Stomach smooth muscle (tissue), 2 donors: ENCODE measurements at regions not wholly inside any gene's neighbourhood (a gene's known extent, or its start where the extent isn't known, plus 50 kb on each side); places are given as distances from the start of the nearest gene placed in this dataset.

Source experiments
- H3K27ac ChIP-seq: one replicate; pipeline ENCODE4 v1.7.0; 2013; ENCODE audit warnings: mild to moderate bottlenecking, low read length, inconsistent platforms
- H3K27me3 ChIP-seq, 2 donors: one replicate each; pipeline ENCODE4 v1.7.0; 2013; ENCODE audit warnings: low read length in 2 of 2; ENCODE audit not compliant: insufficient read depth in 2 of 2, control insufficient read depth in 1 of 2
- H3K36me3 ChIP-seq, 2 donors: one replicate each; pipeline ENCODE4 v1.7.0; 2013; ENCODE audit warnings: low read length in 2 of 2; ENCODE audit not compliant: control insufficient read depth in 2 of 2, insufficient read depth in 2 of 2
- H3K4me1 ChIP-seq: one replicate; pipeline ENCODE4 v1.7.0; 2013; ENCODE audit warnings: low read length; ENCODE audit not compliant: control insufficient read depth, insufficient read depth
- H3K4me3 ChIP-seq, 2 donors: one replicate each; pipeline ENCODE4 v1.7.0; 2013; ENCODE audit warnings: low read length in 2 of 2
- H3K9ac ChIP-seq, 2 donors: one replicate each; pipeline ENCODE4 v1.7.0; 2013; ENCODE audit warnings: low read length in 2 of 2, mild to moderate bottlenecking in 1 of 2
- H3K9me3 ChIP-seq, 2 donors: one replicate each; pipeline ENCODE4 v1.7.0; 2013; ENCODE audit warnings: low read length in 2 of 2; ENCODE audit not compliant: control insufficient read depth in 2 of 2
- donor health status: healthy.
- donor health status: Pancreatic carcinoma.

DNA sequence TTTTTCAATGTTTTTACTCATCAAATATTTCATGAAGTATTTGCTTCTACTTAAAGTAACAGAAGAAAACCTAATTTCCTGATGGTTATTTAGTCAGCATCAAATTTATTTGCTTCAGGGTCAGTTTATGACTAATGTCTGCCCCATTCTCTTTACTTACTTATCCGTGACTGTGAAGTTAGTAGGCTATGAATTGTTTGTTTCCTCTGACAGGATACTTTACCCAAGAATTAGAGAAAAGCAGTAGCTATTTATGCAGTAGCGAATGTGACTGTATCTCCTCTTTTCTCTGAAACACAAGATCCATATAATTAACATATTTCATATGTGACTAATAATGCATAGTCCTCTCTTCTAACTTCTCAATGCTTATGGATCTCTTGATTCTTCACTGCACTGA is 329.9 kb upstream of the ROBO1 start:
- no peaks in the 10 kb centered on the region for H3K27me3 ChIP-seq
- H3K9ac ChIP-seq, result no peak overlapping the region
- no peaks in the 10 kb centered on the region for H3K36me3 ChIP-seq
- no peak overlapping the region for H3K27ac ChIP-seq
- no peak overlapping the region for H3K4me3 ChIP-seq
- no peaks in the 10 kb centered on the region for H3K9me3 ChIP-seq
- no peaks in the 10 kb centered on the region for H3K4me1 ChIP-seq

DNA sequence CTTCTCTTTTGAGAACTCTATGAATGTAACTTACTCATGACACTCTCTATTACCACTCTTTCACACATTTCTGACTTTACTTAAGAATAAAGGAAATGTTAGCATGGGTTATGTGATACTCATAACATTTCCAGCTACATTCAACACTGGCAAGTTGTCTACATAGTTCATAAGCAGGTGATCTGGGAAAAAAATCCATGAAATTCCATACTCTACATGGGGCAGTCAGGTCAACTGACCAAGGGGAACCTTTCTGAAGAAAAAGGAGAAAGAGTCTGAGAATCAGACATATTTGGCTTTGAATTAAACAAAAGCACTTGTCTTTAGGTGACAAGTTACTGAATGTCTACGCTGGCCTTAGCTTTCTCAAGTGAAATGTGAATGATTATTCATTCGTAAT is 329.1 kb upstream of the ROBO1 start:
- Histone ChIP-seq H3K27ac (no peak overlapping the region), H3K4me3 (no peak overlapping the region), H3K4me1 (no peaks in the 10 kb centered on the region), H3K36me3 (no peaks in the 10 kb centered on the region), H3K9me3 (no peaks in the 10 kb centered on the region), H3K27me3 (no peaks in the 10 kb centered on the region), H3K9ac (no peak overlapping the region)

DNA sequence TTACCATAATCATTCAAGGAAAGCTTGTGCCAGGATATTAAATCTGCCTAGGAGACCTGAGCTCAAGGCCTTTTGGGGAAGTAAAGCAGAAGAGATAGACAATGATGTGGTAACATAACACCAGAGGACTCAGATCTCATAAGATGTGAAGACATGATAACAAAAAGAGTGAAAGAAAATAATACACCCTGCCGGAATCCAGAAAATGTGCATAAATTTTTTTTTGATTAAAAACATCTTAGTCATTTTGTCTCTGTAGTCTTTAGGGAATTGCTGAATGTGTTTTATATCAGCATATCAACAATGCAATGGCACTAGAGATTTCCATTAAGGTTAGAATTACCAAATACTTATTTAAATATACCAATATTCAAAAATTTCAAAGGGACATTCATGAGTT is 326.8 kb upstream of the ROBO1 start:
- Histone ChIP-seq H3K27ac (no peak overlapping the region), H3K27me3 (no peaks in the 10 kb centered on the region), H3K9ac (no peak overlapping the region), H3K9me3 (no peaks in the 10 kb centered on the region), H3K4me3 (no peak overlapping the region), H3K4me1 (no peaks in the 10 kb centered on the region), H3K36me3 (no peaks in the 10 kb centered on the region)

DNA sequence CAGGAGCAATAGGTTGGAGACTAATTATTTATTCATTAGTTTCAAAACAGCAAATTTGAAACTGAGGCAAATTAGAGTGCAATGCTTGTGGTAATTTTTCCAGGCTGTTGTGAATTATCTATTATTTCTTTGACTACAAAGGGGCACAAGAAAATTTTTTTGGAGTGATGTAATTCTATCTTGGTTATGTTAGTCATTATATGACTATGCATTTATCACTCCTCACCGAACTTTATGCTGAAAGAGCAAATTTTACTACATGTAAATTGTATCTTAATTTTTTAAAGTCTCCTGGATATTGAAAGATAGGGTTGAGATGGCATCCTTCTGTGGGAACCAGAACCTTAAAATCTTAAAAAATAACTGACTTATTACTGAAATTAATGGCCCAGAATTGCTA is 320.0 kb upstream of the ROBO1 start:
- H3K9ac ChIP-seq, result no peak overlapping the region
- no peak overlapping the region for H3K4me3 ChIP-seq
- no peak overlapping the region for H3K27ac ChIP-seq
- H3K27me3 ChIP-seq, result no peaks in the 10 kb centered on the region
- no peaks in the 10 kb centered on the region for H3K9me3 ChIP-seq
- H3K36me3 ChIP-seq, result no peaks in the 10 kb centered on the region
- H3K4me1 ChIP-seq, result no peaks in the 10 kb centered on the region

DNA sequence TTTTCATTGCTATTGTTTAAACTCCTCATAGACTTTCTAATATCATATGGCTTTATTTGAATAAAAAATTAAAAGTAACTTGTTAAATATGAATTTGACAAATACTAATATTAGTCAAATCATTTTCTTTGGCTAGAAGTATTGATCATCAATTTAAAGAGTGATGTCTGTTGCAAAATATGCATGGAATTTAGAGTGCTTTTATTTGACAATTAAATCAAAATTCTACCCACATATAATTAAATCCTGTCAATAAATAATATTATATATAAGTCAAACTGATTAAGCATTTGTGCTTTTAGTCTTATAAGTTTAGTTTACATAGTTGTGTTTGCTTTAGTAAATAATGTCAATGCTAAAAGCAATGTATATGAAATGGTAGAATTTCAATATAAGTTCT is 318.6 kb upstream of the ROBO1 start:
- no peak overlapping the region for H3K9ac ChIP-seq
- H3K9me3 ChIP-seq, result no peaks in the 10 kb centered on the region
- no peaks in the 10 kb centered on the region for H3K4me1 ChIP-seq
- H3K27ac ChIP-seq, result no peak overlapping the region
- no peaks in the 10 kb centered on the region for H3K36me3 ChIP-seq
- no peak overlapping the region for H3K4me3 ChIP-seq
- H3K27me3 ChIP-seq, result no peaks in the 10 kb centered on the region

DNA sequence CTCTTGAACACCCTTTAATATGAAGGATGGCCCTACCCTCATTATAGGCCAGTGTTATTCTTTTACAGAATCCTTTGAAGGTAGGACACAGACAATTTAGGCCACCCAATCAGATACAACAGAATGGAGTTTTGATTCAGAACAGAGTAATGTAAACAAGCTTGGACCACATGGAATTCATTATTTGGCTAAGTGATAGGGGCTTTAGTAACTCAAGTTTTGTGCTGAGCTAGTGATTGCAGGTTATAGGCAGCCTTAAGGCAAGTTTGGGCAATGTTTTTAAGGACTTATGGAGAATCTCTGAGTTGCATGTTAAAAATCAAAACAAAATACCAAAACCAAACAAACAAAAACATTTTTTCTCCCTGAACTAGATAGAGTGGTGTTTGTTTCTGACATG is 312.1 kb upstream of the ROBO1 start:
- H3K9ac ChIP-seq, result no peak overlapping the region
- H3K27me3 ChIP-seq, result no peaks in the 10 kb centered on the region
- no peak overlapping the region for H3K4me3 ChIP-seq
- no peaks in the 10 kb centered on the region for H3K36me3 ChIP-seq
- no peak overlapping the region for H3K27ac ChIP-seq
- H3K4me1 ChIP-seq, result no peaks in the 10 kb centered on the region
- H3K9me3 ChIP-seq, result no peaks in the 10 kb centered on the region

DNA sequence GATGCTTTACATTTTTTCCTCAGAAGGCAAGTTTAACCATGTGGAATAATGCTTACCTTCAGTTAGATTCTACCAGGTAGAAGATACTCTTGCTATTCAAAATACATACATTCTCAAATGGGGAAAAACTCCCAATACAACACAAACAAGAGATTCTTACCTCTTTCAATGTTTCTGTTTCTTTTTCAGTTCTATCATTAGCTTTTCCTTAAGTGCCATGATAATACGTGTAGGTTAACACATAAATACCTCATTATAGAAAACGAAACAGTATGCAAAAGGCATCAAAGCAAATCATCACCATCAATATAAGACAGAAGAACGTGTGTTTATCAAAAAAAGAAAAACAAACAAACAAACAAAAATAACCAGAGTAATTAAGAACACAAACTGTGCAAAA is 300.7 kb upstream of the ROBO1 start:
- peaks cover 0 to 2% of the 10 kb centered on the region in 2 donors for H3K9me3 ChIP-seq
- no peak overlapping the region for H3K4me3 ChIP-seq
- no peaks in the 10 kb centered on the region for H3K27me3 ChIP-seq
- H3K9ac ChIP-seq, result no peak overlapping the region
- no peaks in the 10 kb centered on the region for H3K4me1 ChIP-seq
- no peaks in the 10 kb centered on the region for H3K36me3 ChIP-seq
- no peak overlapping the region for H3K27ac ChIP-seq

DNA sequence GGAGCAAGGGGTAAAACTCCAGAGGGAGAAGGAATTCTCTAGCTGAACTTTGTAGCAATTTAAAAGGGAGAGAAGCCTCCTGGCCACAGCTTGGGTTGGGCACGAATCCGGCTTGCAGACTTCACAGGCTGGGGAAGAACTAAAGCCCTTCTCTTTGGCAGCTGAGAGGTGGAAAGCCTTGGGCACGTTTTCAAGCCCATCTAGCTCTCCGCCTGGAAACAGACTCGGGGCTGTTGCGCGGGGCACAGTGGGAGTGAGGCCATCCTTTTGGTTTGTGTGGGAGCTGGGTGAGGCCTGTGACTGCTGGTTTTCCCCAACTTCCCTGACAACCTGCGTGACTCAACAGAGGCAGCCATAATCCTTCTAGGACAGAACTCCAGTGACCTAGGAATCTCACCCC is 295.7 kb upstream of the ROBO1 start:
- Histone ChIP-seq H3K36me3 (no peaks in the 10 kb centered on the region), H3K27ac (no peak overlapping the region), H3K9me3 (peaks cover 0 to 2% of the 10 kb centered on the region in 2 donors), H3K4me3 (no peak overlapping the region), H3K27me3 (no peaks in the 10 kb centered on the region), H3K4me1 (no peaks in the 10 kb centered on the region), H3K9ac (no peak overlapping the region)

DNA sequence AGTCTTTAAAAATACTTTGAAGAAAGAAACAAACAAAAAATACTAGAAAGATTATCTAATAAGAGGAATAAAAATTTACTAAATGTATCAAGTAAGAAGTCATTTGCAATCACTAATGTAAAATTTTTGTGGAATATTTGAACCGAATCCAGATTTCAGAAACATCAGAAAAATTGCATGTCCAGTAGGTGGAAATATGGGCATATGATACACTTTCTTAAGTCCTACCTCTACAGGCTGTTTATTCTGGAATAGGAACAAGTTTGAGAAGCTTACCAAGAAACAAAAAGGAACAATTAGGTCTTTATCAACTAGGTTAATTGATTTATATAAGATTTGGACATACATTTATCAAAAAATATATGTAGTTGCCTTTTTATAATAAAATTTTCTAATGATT is 292.9 kb upstream of the ROBO1 start:
- H3K27me3 ChIP-seq, result no peaks in the 10 kb centered on the region
- H3K9me3 ChIP-seq, result peaks cover 0 to 2% of the 10 kb centered on the region in 2 donors
- no peak overlapping the region for H3K27ac ChIP-seq

DNA sequence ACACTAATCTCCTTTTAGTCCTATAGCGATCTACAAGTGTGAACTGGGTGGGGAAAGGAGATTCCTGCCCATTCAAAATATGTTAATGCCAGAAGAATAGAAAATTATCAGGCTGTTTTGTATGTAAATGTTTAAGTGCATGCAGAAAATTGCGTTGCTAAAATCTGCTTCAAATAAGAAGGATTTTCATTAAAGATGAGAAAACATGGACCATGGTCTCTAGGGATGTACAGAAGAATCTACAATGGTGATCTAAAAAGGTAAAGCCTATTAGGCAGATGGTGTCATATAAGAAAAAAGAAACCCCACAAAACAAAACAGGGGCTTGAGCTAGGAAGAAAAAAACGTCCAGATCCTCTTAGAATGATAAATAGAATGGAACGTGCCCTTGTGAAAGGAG is 287.5 kb upstream of the ROBO1 start:
- H3K36me3 ChIP-seq, result no peaks in the 10 kb centered on the region
- no peak overlapping the region for H3K27ac ChIP-seq

More for the DNA sequence above, 292.9 kb upstream of the ROBO1 start:
- no peaks in the 10 kb centered on the region for H3K4me1 ChIP-seq
- H3K9ac ChIP-seq, result no peak overlapping the region
- H3K4me3 ChIP-seq, result no peak overlapping the region
- no peaks in the 10 kb centered on the region for H3K36me3 ChIP-seq

DNA sequence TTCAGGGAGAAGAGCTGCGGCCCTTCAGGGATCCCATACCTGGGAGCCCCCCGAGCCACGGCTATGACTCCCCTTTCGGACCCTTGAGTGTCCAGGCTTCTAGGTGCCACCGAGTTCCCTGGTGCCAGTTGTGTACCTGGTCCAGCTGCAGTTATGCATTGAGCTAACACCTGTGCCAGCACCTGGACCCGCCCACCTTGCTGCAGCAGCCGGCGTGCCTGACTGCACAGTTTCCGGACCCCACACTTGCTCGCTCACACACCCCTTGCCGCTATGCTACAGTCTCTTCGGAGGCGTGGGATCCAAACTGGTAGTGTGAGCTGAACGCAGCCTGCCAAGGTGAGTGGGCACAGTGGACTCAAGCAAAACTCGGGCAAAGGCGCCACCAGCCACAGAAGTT is 284.5 kb upstream of the ROBO1 start:
- Histone ChIP-seq H3K27me3 (no peaks in the 10 kb centered on the region), H3K9me3 (no peaks in the 10 kb centered on the region), H3K4me1 (no peaks in the 10 kb centered on the region), H3K36me3 (no peaks in the 10 kb centered on the region), H3K9ac (no peak overlapping the region), H3K4me3 (no peak overlapping the region), H3K27ac (no peak overlapping the region)

More for the DNA sequence above, 287.5 kb upstream of the ROBO1 start:
- Histone ChIP-seq H3K4me3 (no peak overlapping the region), H3K27me3 (no peaks in the 10 kb centered on the region), H3K9me3 (no peaks in the 10 kb centered on the region), H3K4me1 (no peaks in the 10 kb centered on the region), H3K9ac (no peak overlapping the region)

DNA sequence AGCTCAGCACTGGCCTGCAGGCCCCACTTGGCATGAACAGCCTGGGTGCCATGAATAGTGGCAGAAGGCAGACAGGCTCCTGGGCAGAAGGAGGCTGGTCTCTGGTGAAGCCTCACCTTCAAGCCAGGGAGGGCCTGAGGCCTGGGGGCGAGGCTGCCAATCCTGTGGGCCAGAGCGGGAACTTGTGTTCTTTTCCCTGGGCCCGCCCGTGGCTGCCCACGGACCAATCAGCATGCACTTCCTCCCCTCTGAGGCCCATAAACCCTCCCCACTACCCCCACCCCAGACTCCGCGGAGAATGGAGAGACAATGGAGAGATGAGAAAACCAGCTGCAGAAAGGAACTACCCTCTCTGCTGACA is 283.8 kb upstream of the ROBO1 start:
- no peak overlapping the region for H3K27ac ChIP-seq
- H3K27me3 ChIP-seq, result no peaks in the 10 kb centered on the region
- H3K4me3 ChIP-seq, result no peak overlapping the region
- H3K9me3 ChIP-seq, result no peaks in the 10 kb centered on the region
- no peaks in the 10 kb centered on the region for H3K36me3 ChIP-seq
- H3K9ac ChIP-seq, result no peak overlapping the region
- no peaks in the 10 kb centered on the region for H3K4me1 ChIP-seq
